Stimulated activated CD4-positive, alpha-beta T cell treated with anti-CD3 and anti-CD28 coated beads, Interleukin-4, amount 100 ng/mL, for 4 hours (primary cell): ENCODE measurements at regions not wholly inside any gene's neighbourhood (a gene's known extent, or its start where the extent isn't known, plus 50 kb on each side); places are given as distances from the start of the nearest gene placed in this dataset.
"Not testable (repeated sequence)": the region's sequence is repeated elsewhere in the genome, so short reads cannot be mapped to it uniquely, and the experiment has no call there.

Source experiments
- DNase-seq, 2 experiments: peaks; one replicate each; pipeline ENCODE4 v3.0.0-alpha.2; 2020

GRCh38 chr18:78856569-78857313 lies 122.9 kb upstream of the SALL3 start:
- DNase-seq = no peak

- DNase-seq = no peak
Measured at GRCh38 chr18:78857314-78858150, 122.1 kb upstream of the SALL3 start.

- no peak for DNase-seq
Measured at GRCh38 chr18:78859686-78860085, 119.9 kb upstream of the SALL3 start.

- no peak for DNase-seq
Measured at GRCh38 chr18:78860117-78860516, 119.5 kb upstream of the SALL3 start.

GRCh38 chr18:78861116-78861515 lies 118.5 kb upstream of the SALL3 start:
- no peak for DNase-seq

GRCh38 chr18:78861706-78862105 lies 117.9 kb upstream of the SALL3 start:
- DNase-seq = no peak

- no peak for DNase-seq
Measured at GRCh38 chr18:78862395-78862794, 117.2 kb upstream of the SALL3 start.

GRCh38 chr18:78865056-78865598 lies 114.5 kb upstream of the SALL3 start:
- no peak for DNase-seq

GRCh38 chr18:78865771-78866310 lies 113.8 kb upstream of the SALL3 start:
- no peak for DNase-seq

- no peak for DNase-seq
Measured at GRCh38 chr18:78867131-78867530, 112.5 kb upstream of the SALL3 start.

GRCh38 chr18:78868330-78869316 lies 111.0 kb upstream of the SALL3 start:
- DNase-seq = no peak

- DNase-seq = no peak
Measured at GRCh38 chr18:78871618-78872017, 108.0 kb upstream of the SALL3 start.

GRCh38 chr18:78873926-78874500 lies 105.6 kb upstream of the SALL3 start:
- no peak for DNase-seq

- peak in 1 of 2 experiments; percentile 8 for DNase-seq
Measured at GRCh38 chr18:78875016-78875777, 104.4 kb upstream of the SALL3 start.

GRCh38 chr18:78875778-78876650 lies 103.6 kb upstream of the SALL3 start:
- DNase-seq = no peak

GRCh38 chr18:78876868-78877267 lies 102.8 kb upstream of the SALL3 start:
- DNase-seq = no peak

- DNase-seq = no peak
Measured at GRCh38 chr18:78878335-78878734, 101.3 kb upstream of the SALL3 start.

GRCh38 chr18:78879072-78879883 lies 100.3 kb upstream of the SALL3 start:
- DNase-seq = not testable (repeated sequence)

- DNase-seq = no peak
Measured at GRCh38 chr18:78882585-78882984, 97.0 kb upstream of the SALL3 start.
